Vagina (tissue), 2 donors: ENCODE measurements at regions not wholly inside any gene's neighbourhood (a gene's known extent, or its start where the extent isn't known, plus 50 kb on each side); places are given as distances from the start of the nearest gene placed in this dataset.
"Not testable (repeated sequence)": the region's sequence is repeated elsewhere in the genome, so short reads cannot be mapped to it uniquely, and the experiment has no call there.

ENCODE experiments used
- CTCF ChIP-seq, 3 experiments: fragments of 450-650 bp in 2 of 3; fragments of 200-600 bp in 1 of 3; sonication (generic) in 1 of 3; IDR thresholded peaks; one replicate each; pipeline ENCODE4 v1.5.1; 2017 to 2019; ENCODE audit warnings: antibody characterized with exemption in 3 of 3, mild to moderate bottlenecking in 2 of 3, moderate library complexity in 2 of 3
- POLR2A ChIP-seq, 2 donors: fragments of 450-650 bp; IDR thresholded peaks; one replicate each; pipeline ENCODE4 v1.6.1; 2017; ENCODE audit warnings: antibody characterized with exemption in 2 of 2, mild to moderate bottlenecking in 2 of 2, moderate library complexity in 2 of 2
- POLR2AphosphoS5 ChIP-seq, 2 donors: sonication (generic); formaldehyde crosslinking; IDR thresholded peaks; one replicate each; pipeline ENCODE4 v1.9.0; 2017; ENCODE audit warnings: antibody characterized with exemption in 2 of 2, mild to moderate bottlenecking in 2 of 2, low read depth in 1 of 2; ENCODE audit not compliant: insufficient read depth in 1 of 2

GRCh38 chr12:31882682-31883081 lies 76.5 kb upstream of the RESF1 start:
- not testable (repeated sequence) for TF ChIP-seq POLR2A (IDR thresholded peaks at IDR 0.05); POLR2AphosphoS5 (IDR thresholded peaks at IDR 0.05; ENCODE audit: insufficient read depth in 1 of 2, low read depth in 1 of 2); CTCF (IDR thresholded peaks at IDR 0.05)
